ENCODE measurements at regions not wholly inside any gene's neighbourhood (a gene's known extent, or its start where the extent isn't known, plus 50 kb on each side); places are given as distances from the start of the nearest gene placed in this dataset.

DNA sequence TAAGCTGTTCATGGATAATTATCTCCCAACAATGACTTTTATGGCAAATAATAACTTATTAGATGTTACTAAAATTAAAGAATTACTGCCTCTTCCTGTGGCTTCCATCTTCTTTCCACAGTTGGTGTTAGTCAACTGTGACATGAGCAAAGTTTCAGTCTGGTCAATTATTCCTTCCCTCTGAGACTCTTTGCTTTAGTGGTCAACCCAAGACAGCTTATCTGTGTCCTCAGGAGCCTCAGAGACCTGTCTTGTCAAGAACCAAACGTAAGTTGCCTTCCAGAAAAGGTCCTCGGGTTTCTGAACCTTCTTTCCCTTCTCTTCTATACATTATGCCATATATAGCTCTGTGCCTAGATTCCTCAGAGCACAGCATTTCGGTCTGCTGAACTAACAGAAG, 263.2 kb upstream of the ZP4 start:
- no peaks in the 10 kb centered on the region for H3K9me3 ChIP-seq
- DNase-seq (ENCODE audit: extremely low spot score in 2 of 2), result no peak
- TF ChIP-seq POLR2AphosphoS5 (IDR thresholded peaks at IDR 0.05; ENCODE audit: insufficient read depth in 1 of 2, low read depth in 1 of 2) (no peak), POLR2A (IDR thresholded peaks at IDR 0.05) (no peak)
- TF ChIP-seq, protein P1, sequence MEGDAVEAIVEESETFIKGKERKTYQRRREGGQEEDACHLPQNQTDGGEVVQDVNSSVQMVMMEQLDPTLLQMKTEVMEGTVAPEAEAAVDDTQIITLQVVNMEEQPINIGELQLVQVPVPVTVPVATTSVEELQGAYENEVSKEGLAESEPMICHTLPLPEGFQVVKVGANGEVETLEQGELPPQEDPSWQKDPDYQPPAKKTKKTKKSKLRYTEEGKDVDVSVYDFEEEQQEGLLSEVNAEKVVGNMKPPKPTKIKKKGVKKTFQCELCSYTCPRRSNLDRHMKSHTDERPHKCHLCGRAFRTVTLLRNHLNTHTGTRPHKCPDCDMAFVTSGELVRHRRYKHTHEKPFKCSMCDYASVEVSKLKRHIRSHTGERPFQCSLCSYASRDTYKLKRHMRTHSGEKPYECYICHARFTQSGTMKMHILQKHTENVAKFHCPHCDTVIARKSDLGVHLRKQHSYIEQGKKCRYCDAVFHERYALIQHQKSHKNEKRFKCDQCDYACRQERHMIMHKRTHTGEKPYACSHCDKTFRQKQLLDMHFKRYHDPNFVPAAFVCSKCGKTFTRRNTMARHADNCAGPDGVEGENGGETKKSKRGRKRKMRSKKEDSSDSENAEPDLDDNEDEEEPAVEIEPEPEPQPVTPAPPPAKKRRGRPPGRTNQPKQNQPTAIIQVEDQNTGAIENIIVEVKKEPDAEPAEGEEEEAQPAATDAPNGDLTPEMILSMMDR (IDR thresholded peaks at IDR 0.05), result no peak

DNA sequence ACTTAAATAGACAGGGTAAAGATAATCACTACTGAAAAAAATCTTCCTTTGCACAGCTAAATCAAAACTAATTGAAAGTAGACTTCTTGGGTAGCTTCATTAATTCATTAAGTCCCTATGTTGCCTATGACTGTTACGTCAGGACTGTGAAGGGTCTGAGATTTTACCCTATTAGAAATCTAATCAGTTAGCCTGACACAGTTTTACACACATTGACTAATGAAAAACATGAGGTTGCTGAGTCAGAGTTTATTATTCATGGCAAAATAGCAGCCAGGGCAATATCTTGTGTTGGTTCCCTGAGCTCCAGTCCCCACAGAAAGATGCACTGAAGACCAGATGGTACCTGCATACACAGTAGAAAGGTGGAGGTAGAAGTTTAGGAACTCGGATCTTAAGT, 262.5 kb upstream of the ZP4 start:
- H3K4me3 ChIP-seq, result no peak overlapping the region
- intact Hi-C loops (cut with DNase I), result no loop called here
- H3K27ac ChIP-seq, result no peak overlapping the region
- H3K27me3 ChIP-seq, result no peaks in the 10 kb centered on the region
- no peak for DNase-seq (ENCODE audit: extremely low spot score in 2 of 2)
- TF ChIP-seq, protein P1 (IDR thresholded peaks at IDR 0.05), result no peak
- TF ChIP-seq POLR2A (IDR thresholded peaks at IDR 0.05) (no peak), POLR2AphosphoS5 (IDR thresholded peaks at IDR 0.05; ENCODE audit: insufficient read depth in 1 of 2, low read depth in 1 of 2) (no peak)
- H3K4me1 ChIP-seq, result no peaks in the 10 kb centered on the region
- H3K9me3 ChIP-seq, result no peaks in the 10 kb centered on the region
- no peaks in the 10 kb centered on the region for H3K36me3 ChIP-seq

More for the DNA sequence above, 263.2 kb upstream of the ZP4 start:
- Histone ChIP-seq H3K36me3 (no peaks in the 10 kb centered on the region), H3K4me3 (no peak overlapping the region), H3K27me3 (no peaks in the 10 kb centered on the region), H3K27ac (no peak overlapping the region), H3K4me1 (no peaks in the 10 kb centered on the region)
- intact Hi-C loops (cut with DNase I), result no loop called here

DNA sequence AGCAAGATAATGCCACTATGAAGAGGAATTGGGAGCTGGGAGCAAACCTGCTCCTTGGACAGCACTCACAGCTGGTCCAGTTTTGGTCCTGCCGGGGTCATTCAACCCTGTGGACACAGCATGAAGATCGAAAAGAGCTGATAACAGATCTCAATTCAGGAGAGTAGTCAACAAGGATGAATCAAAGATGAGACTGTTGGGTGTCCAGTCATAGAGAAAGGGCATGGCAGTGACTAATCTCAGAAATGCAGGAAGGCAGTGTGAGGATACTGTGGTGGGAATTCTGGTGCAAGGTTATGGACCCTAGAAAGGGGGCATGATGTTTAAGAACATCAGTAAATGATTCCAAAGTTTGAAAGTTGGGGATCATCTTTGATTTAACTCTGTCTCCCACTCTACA, 261.4 kb upstream of the ZP4 start:
- DNase-seq (ENCODE audit: extremely low spot score in 2 of 2), result no peak
- no peaks in the 10 kb centered on the region for H3K4me1 ChIP-seq
- no peaks in the 10 kb centered on the region for H3K9me3 ChIP-seq
- H3K27ac ChIP-seq, result no peak overlapping the region
- intact Hi-C loops (cut with DNase I), result no loop called here
- no peak overlapping the region for H3K4me3 ChIP-seq
- H3K27me3 ChIP-seq, result no peaks in the 10 kb centered on the region
- H3K36me3 ChIP-seq, result no peaks in the 10 kb centered on the region
- TF ChIP-seq, protein P1 (IDR thresholded peaks at IDR 0.05), result no peak
- TF ChIP-seq POLR2A (IDR thresholded peaks at IDR 0.05) (no peak), POLR2AphosphoS5 (IDR thresholded peaks at IDR 0.05; ENCODE audit: insufficient read depth in 1 of 2, low read depth in 1 of 2) (no peak)

DNA sequence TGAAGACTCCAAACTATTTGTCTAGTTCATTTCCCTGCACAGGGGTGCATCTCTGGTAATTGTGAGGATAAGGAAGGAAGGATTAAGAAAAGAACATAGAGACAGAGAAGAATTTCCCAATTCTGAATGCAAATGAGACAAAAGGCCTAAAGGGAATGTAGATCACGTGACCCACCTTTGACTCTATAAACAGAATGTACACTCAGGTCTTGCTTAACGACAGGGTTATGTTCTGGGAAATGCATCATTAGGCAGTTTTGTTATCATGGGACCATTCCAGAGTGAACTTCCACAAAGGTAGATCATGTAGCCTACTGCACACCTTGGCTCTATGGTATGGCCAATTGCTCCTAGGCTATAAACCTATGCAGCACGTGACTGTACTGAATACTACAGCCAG, 252.3 kb upstream of the ZP4 start:
- H3K27ac ChIP-seq, result no peak overlapping the region
- no peak overlapping the region for H3K4me3 ChIP-seq
- H3K36me3 ChIP-seq, result no peaks in the 10 kb centered on the region
- DNase-seq (ENCODE audit: extremely low spot score in 2 of 2), result no peak
- H3K27me3 ChIP-seq, result no peaks in the 10 kb centered on the region
- H3K9me3 ChIP-seq, result no peaks in the 10 kb centered on the region
- TF ChIP-seq POLR2AphosphoS5 (IDR thresholded peaks at IDR 0.05; ENCODE audit: insufficient read depth in 1 of 2, low read depth in 1 of 2), result no peak
- no peak for TF ChIP-seq POLR2A (IDR thresholded peaks at IDR 0.05)
- TF ChIP-seq, protein P1 (IDR thresholded peaks at IDR 0.05), result no peak
- intact Hi-C loops (cut with DNase I), result no loop called here
- H3K4me1 ChIP-seq, result no peaks in the 10 kb centered on the region

DNA sequence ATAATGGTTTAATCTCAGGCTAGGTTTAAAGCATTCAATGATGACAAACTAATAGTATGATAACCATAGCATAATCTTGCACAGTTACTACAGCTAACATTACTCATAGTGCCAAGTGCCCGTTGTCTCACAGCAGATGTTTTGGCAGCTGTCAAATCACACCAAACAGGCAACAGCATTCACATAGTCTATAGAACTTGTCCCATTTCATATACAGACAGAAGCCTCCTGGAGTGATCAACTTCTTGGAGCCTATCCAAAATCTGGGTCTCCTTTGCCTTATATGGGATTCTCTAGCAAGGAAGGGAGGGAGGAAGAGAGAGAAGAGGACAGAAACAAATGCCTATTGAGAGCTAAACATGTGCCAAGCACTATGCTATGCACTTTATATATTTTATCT, 250.6 kb upstream of the ZP4 start:
- H3K4me3 ChIP-seq, result no peak overlapping the region
- intact Hi-C loops (cut with DNase I), result no loop called here
- TF ChIP-seq, protein P1 (IDR thresholded peaks at IDR 0.05), result no peak
- TF ChIP-seq POLR2A (IDR thresholded peaks at IDR 0.05), result no peak
- TF ChIP-seq POLR2AphosphoS5 (IDR thresholded peaks at IDR 0.05; ENCODE audit: insufficient read depth in 1 of 2, low read depth in 1 of 2), result no peak

More for the DNA sequence above, 250.6 kb upstream of the ZP4 start:
- H3K36me3 ChIP-seq, result no peaks in the 10 kb centered on the region
- no peaks in the 10 kb centered on the region for H3K4me1 ChIP-seq
- DNase-seq (ENCODE audit: extremely low spot score in 2 of 2), result no peak
- no peak overlapping the region for H3K27ac ChIP-seq
- H3K9me3 ChIP-seq, result no peaks in the 10 kb centered on the region
- no peaks in the 10 kb centered on the region for H3K27me3 ChIP-seq

Measured in vagina (tissue), 2 donors.